ENCODE measurements at regions not wholly inside any gene's neighbourhood (a gene's known extent, or its start where the extent isn't known, plus 50 kb on each side); places are given as distances from the start of the nearest gene placed in this dataset.

GRCh38 chr1:208933984-208934525, 649.5 kb upstream of the CAMK1G start:
- FAIRE-seq, result no peak
- TF ChIP-seq POLR2A (IDR thresholded peaks at IDR 0.05; ENCODE audit: low read depth, low read length), result no peak
- no peak for DNase-seq (ENCODE audit: insufficient read length, low spot score)

DNA sequence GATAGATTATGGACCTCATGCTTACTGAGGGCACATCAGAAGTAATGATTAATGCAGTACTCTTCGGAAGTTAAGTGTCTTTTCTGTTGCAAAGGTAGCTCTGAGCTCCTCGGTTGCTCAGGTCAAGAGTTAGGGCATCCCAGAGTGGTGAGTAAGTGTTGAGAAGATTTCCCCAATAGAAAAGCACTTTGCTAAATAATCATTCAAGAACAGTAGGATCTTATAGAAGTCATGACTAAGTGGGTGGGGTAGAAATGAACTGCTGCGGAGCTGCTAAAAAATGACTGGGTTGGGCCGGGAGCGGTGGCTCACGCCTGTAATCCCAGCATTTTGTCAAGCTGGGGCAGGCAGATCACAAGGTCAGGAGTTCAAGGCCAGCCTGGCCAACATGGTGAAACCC, 648.6 kb upstream of the CAMK1G start:
- FAIRE-seq, result no peak
- DNase-seq (ENCODE audit: insufficient read length, low spot score), result no peak
- no peak for TF ChIP-seq POLR2A (IDR thresholded peaks at IDR 0.05; ENCODE audit: low read depth, low read length)

GRCh38 chr1:208935517-208936187, 647.9 kb upstream of the CAMK1G start:
- FAIRE-seq (no peak), DNase-seq (ENCODE audit: insufficient read length, low spot score) (no peak)
- no peak for TF ChIP-seq POLR2A (IDR thresholded peaks at IDR 0.05; ENCODE audit: low read depth, low read length)

DNA sequence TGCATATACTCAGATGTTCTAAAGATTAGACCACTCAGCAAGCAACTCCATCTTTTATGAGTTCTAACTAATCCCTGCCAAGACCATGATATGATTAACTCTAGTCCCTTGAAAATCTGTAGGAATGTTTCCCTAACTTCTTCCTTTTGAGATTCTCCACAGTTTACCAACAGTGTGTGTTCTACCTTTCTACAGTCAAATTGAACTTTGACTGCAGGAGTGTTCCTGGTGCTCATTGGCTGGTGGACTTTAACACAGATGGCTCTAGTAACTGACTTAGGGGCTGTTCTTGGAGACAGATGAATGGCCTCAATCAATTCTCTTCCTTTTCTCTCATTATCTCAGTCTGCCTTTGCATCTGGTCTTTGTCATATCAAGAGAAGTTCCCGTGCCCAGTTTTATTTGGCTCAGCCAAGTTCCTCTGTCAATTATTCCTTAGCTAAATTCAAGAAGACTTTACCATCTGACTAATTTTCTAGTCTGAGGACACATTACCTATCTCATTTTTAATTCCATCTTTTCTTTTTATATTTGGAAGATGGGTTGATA, 643.9 kb upstream of the CAMK1G start:
- no peak for FAIRE-seq
- no peak for TF ChIP-seq POLR2A (IDR thresholded peaks at IDR 0.05; ENCODE audit: low read depth, low read length)

DNA sequence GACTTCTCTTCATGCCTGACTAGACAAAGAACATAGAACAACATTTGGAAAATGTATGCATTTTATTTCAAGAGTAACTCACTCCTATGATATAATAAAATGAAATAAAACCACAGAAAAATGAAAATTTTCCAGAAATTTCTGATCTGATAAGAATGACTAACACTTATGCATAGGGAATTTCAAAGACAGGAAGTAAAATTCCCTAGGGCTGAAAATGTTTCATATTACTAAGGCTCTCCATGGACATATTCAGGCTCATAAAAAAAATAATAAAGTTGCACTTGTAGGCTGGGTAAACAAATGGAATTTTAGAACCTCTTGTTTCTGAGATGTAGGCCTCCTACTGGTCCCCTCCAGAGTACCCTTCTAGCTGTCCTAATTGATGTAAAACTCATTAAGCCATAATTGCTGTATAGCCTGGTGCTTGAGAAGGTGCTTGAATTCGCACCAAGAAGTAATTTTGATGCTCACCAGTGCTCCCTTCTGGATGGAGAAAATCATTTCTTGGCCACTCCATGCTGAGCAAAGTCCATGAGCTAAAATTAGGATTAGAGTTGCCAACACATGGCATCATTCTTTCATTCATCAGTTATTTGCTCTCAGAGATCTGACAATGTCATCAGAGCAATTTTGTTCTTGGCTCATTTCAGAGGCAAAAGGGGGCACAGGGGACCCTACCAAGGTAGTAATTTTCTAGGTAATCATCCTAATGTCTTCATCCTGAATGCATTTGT, 641.0 kb upstream of the CAMK1G start:
- FAIRE-seq (no peak), DNase-seq (ENCODE audit: insufficient read length, low spot score) (no peak)
- no peak for TF ChIP-seq POLR2A (IDR thresholded peaks at IDR 0.05; ENCODE audit: low read depth, low read length)

More for the DNA sequence above, 643.9 kb upstream of the CAMK1G start:
- DNase-seq (ENCODE audit: insufficient read length, low spot score), result no peak

DNA sequence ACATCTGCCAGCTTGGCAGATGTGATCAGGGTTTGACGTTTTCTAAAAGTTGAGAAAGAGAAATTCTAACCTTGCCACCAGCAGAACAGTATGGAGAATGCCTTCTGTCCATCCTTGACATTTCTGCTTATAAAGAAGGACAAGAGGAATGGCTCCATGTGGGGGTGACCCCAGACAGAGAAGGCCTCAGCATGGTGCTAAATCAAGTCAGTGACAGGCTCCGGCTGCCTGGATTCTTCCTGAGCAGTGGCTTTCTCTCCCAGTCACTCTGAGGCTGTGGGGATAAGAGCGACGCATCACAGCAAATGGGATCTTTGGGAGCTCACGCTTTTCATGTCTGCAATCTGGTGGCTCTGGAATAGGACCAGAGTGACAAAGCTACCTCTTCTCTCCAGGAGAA, 640.2 kb upstream of the CAMK1G start:
- no peak for TF ChIP-seq POLR2A (IDR thresholded peaks at IDR 0.05; ENCODE audit: low read depth, low read length)
- FAIRE-seq (no peak), DNase-seq (ENCODE audit: insufficient read length, low spot score) (no peak)

DNA sequence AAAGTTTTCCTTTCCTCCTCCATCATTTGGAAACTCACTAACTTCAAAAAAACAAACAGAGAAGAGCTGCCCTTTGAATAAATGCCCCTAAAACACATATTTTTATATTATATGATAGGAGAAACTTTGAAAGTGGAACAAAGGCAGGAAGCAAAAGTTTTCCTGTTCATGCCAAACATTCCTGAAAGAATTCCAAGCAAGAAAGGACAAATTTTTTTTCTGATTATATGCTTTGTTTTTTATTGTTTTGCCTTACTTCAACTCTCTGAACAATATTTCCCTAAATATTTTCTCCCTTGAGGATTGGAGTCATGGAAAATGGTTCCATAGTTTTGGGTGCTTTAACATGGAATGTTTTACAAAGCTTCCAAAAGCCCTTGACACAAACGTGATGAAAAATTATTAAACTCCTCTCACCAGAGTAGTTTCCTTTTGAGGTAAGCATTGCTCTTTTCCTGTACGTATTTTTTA, 638.5 kb upstream of the CAMK1G start:
- no peak for TF ChIP-seq POLR2A (IDR thresholded peaks at IDR 0.05; ENCODE audit: low read depth, low read length)
- FAIRE-seq, result no peak

DNA sequence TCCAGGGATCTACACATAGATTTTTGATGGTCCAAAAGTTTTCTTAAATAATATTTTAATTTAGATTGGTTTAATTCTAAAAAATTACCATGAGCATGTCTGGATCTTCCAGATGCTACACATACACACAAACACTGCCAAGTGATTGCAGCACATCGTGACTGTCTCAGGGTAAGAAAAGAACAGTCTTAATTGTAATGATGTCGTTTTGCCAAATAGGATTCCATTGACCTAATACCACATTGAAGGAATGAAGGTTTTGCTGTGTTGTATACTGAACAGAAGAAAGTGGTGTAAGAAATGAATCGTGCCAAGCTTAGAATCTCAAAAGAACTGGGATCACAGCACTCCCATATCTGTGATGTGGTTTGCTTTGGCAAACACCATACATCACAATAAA, 633.3 kb upstream of the CAMK1G start:
- FAIRE-seq (no peak), DNase-seq (ENCODE audit: insufficient read length, low spot score) (no peak)
- TF ChIP-seq POLR2A (IDR thresholded peaks at IDR 0.05; ENCODE audit: low read depth, low read length), result no peak

More for the DNA sequence above, 638.5 kb upstream of the CAMK1G start:
- no peak for DNase-seq (ENCODE audit: insufficient read length, low spot score)

- FAIRE-seq, result no peak
- no peak for DNase-seq (ENCODE audit: insufficient read length, low spot score)
- no peak for TF ChIP-seq POLR2A (IDR thresholded peaks at IDR 0.05; ENCODE audit: low read depth, low read length)
These were observed 632.4 kb upstream of the CAMK1G start for GRCh38 chr1:208951026-208951525.

- FAIRE-seq (no peak), DNase-seq (ENCODE audit: insufficient read length, low spot score) (no peak)
- TF ChIP-seq POLR2A (IDR thresholded peaks at IDR 0.05; ENCODE audit: low read depth, low read length), result no peak
These were observed 631.6 kb upstream of the CAMK1G start for GRCh38 chr1:208951908-208952307.

DNA sequence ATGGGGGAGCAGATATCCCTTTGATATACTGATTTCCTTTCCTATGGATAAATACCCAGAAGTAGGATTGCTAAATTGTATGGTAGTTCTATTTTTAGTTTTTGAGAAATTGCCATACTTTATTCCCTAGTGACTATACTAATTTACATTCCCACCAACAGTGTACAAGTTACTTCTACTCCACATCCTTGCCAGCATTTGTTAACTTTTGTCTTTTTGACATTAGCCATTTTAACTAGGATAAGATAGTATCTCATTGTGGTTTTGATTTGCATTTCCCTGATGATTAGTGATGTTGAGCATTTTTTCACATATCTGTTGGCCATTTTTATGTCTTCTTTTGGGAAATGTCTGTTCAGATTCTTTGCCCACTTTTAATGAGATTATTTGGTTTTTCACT, 620.6 kb upstream of the CAMK1G start:
- no peak for FAIRE-seq
- no peak for DNase-seq (ENCODE audit: insufficient read length, low spot score)
- no peak for TF ChIP-seq POLR2A (IDR thresholded peaks at IDR 0.05; ENCODE audit: low read depth, low read length)

DNA sequence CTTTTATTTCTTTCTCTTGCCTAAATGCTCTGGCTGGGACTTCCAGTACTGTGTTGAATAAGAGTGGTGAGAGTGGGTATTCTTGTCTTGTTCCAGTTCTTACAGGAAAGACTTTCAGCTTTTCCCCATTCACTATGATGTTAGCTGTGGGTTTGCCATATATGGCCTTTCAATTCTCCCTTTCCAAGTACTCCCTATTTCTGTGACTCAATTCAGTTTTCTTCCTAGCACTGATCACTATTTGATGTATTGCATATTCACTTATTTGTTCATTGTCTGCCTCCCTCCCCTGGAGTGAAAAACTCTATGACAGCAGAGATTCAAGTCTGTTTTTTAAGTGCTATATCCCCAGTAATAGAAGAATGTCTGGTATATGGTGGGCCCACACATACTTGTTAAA, 618.2 kb upstream of the CAMK1G start:
- no peak for FAIRE-seq

DNA sequence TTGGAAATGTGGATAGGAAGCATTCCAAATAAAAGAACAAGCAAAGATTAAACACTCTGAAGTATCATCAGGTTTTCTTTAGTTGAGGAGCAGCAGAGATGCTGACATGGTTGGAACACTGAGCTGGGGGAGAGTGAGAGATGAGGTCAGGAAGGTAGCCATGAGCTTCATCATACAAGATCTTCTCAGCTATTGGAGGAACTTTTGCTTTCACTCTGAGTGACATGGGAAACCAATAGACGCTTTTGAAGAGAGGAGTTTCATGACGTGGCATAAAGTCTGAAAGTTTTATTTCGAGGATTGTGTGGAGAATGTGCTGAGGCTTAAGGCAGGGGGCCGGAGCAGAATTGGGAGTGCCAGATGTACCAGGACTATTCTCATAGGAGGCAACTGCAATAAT, 616.2 kb upstream of the CAMK1G start:
- TF ChIP-seq POLR2A (IDR thresholded peaks at IDR 0.05; ENCODE audit: low read depth, low read length), result no peak
- DNase-seq (ENCODE audit: insufficient read length, low spot score) (no peak), FAIRE-seq (no peak)

More for the DNA sequence above, 618.2 kb upstream of the CAMK1G start:
- TF ChIP-seq POLR2A (IDR thresholded peaks at IDR 0.05; ENCODE audit: low read depth, low read length), result no peak
- DNase-seq (ENCODE audit: insufficient read length, low spot score), result no peak

DNA sequence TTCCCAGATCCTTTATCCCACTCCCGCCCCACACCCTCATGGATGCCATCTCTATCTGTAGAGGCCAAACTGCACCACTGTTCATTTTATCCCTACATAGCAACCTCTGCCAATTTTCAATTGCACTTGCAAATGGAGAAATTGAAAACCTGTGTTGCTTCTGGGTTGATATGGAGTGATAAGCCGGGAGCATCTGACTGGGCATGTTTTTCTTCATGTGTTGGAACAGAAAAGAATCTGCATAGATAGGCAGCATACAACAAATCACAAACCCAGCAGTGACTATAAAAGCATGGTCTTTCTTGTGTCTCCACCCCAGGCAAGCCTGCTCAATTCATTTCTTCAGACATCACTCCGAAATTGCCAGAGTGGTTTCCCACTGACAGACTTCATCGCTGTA, 608.8 kb upstream of the CAMK1G start:
- TF ChIP-seq POLR2A (IDR thresholded peaks at IDR 0.05; ENCODE audit: low read depth, low read length), result no peak
- FAIRE-seq, result no peak
- DNase-seq (ENCODE audit: insufficient read length, low spot score), result no peak
